ENCODE measurements at regions not wholly inside any gene's neighbourhood (a gene's known extent, or its start where the extent isn't known, plus 50 kb on each side); places are given as distances from the start of the nearest gene placed in this dataset.
A peak's percentile ranks its signal among the peaks of the same experiment; 100 is the strongest.

- H3K9me3 ChIP-seq (ENCODE audit: control insufficient read depth, insufficient read depth, low read depth, low read length): no peaks in the 10 kb centered on the region
- no peaks in the 10 kb centered on the region for H3K4me1 ChIP-seq (ENCODE audit: control insufficient read depth, insufficient read depth, low read length)
- H3K4me3 ChIP-seq (ENCODE audit: low read depth, low read length): no peak overlapping the region
- no peaks in the 10 kb centered on the region for H3K36me3 ChIP-seq (ENCODE audit: control insufficient read depth in 2 of 2, insufficient read depth in 1 of 2, low read length in 2 of 2)
- H3K27ac ChIP-seq (ENCODE audit: extremely low read depth, low read depth, low read length): no peak overlapping the region
- TF ChIP-seq ZNF184 (tag by site-specific recombination; IDR thresholded peaks at IDR 0.05) (no peak), BCL11B (tag by site-specific recombination; IDR thresholded peaks at IDR 0.05; ENCODE audit: low read depth) (no peak), MEIS1 (CRISPR knock-in tag; IDR thresholded peaks at IDR 0.05; ENCODE audit: borderline replicate concordance) (no peak), ZBTB20 (tag by site-specific recombination; IDR thresholded peaks at IDR 0.05) (no peak), HOXC10 (CRISPR knock-in tag; IDR thresholded peaks at IDR 0.05) (no peak), HOXA7 (CRISPR knock-in tag; IDR thresholded peaks at IDR 0.05; ENCODE audit: borderline replicate concordance) (no peak), ZNF416 (tag by site-specific recombination; IDR thresholded peaks at IDR 0.05) (no peak), OSR2 (tag by site-specific recombination; IDR thresholded peaks at IDR 0.05) (no peak), ZBTB11 (tag by site-specific recombination; conservative IDR thresholded peaks at IDR 0.05; ENCODE audit: low read depth) (no peak), ZBTB21 (tag by site-specific recombination; IDR thresholded peaks at IDR 0.05) (no peak), AEBP2 (tag by site-specific recombination; IDR thresholded peaks at IDR 0.05; ENCODE audit: borderline replicate concordance) (no peak)
- POLR2A ChIA-PET: no interaction called here
- CTCF ChIA-PET: no interaction called here
Measured at GRCh38 chr13:40074338-40074737, 418.9 kb downstream of the COG6 start.

GRCh38 chr13:40075281-40075680, 419.8 kb downstream of the COG6 start:
- Histone ChIP-seq H3K36me3 (ENCODE audit: control insufficient read depth in 2 of 2, insufficient read depth in 1 of 2, low read length in 2 of 2) (no peaks in the 10 kb centered on the region), H3K9me3 (ENCODE audit: control insufficient read depth, insufficient read depth, low read depth, low read length) (no peaks in the 10 kb centered on the region), H3K4me1 (ENCODE audit: control insufficient read depth, insufficient read depth, low read length) (no peaks in the 10 kb centered on the region), H3K27ac (ENCODE audit: extremely low read depth, low read depth, low read length) (no peak overlapping the region), H3K4me3 (ENCODE audit: low read depth, low read length) (no peak overlapping the region)
- CTCF ChIA-PET: interaction anchor here (0.6 kb wide), 1 partner anchor 1209 kb away, joined by 5 read pairs; no protein-coding TSS in a partner anchor
- POLR2A ChIA-PET: no interaction called here
- TF ChIP-seq ZSCAN18 (tag by site-specific recombination; IDR thresholded peaks at IDR 0.05): no peak

- Histone ChIP-seq H3K4me3 (ENCODE audit: low read depth, low read length) (no peak overlapping the region), H3K27ac (ENCODE audit: extremely low read depth, low read depth, low read length) (no peak overlapping the region), H3K9me3 (ENCODE audit: control insufficient read depth, insufficient read depth, low read depth, low read length) (no peaks in the 10 kb centered on the region), H3K4me1 (ENCODE audit: control insufficient read depth, insufficient read depth, low read length) (no peaks in the 10 kb centered on the region), H3K36me3 (ENCODE audit: control insufficient read depth in 2 of 2, insufficient read depth in 1 of 2, low read length in 2 of 2) (no peaks in the 10 kb centered on the region)
- TF ChIP-seq EGR2 (tag by site-specific recombination; IDR thresholded peaks at IDR 0.05; ENCODE audit: low read depth) (no peak), ZNF366 (tag by site-specific recombination; conservative IDR thresholded peaks at IDR 0.05) (peak; percentile 94)
- ChIA-PET POLR2A (no interaction called here), CTCF (interaction anchor here (2.1 kb wide), 1 partner anchor 8 kb away, joined by 15 read pairs; no protein-coding TSS in a partner anchor)
Measured at GRCh38 chr13:40076765-40077362, 421.4 kb downstream of the COG6 start.
